Ascending aorta (tissue), 2 donors: ENCODE measurements at regions not wholly inside any gene's neighbourhood (a gene's known extent, or its start where the extent isn't known, plus 50 kb on each side); places are given as distances from the start of the nearest gene placed in this dataset.
"Not testable (repeated sequence)": the region's sequence is repeated elsewhere in the genome, so short reads cannot be mapped to it uniquely, and the experiment has no call there.

Experiments
- DNase-seq, 2 donors: peaks; one replicate each; pipeline ENCODE4 v3.0.0-alpha.2; 2019; ENCODE audit warnings: low spot score in 2 of 2
- H3K27ac ChIP-seq, 2 donors: fragments of 200-600 bp; sonication (generic); one replicate each; pipeline ENCODE4 v1.5.1; 2016 to 2017; ENCODE audit warnings: mild to moderate bottlenecking in 1 of 2
- H3K27me3 ChIP-seq: fragments of 200-600 bp; sonication (generic); one replicate; pipeline ENCODE4 v1.5.1; 2017
- H3K36me3 ChIP-seq, 2 donors: fragments of 200-600 bp; sonication (generic); one replicate each; pipeline ENCODE4 v1.5.1; 2016
- H3K4me1 ChIP-seq, 2 donors: fragments of 200-600 bp; sonication (generic); one replicate each; pipeline ENCODE4 v1.5.1; 2016 to 2017; ENCODE audit warnings: mild to moderate bottlenecking in 1 of 2
- H3K4me3 ChIP-seq, 2 donors: fragments of 200-600 bp; sonication (generic); one replicate each; pipeline ENCODE4 v1.5.1; 2016 to 2017; ENCODE audit warnings: mild to moderate bottlenecking in 1 of 2
- H3K9me3 ChIP-seq, 2 donors: fragments of 200-600 bp; sonication (generic); one replicate each; pipeline ENCODE4 v1.5.1; 2016
- CTCF ChIP-seq, 3 experiments: fragments of 200-600 bp in 2 of 3; fragments of 450-650 bp in 1 of 3; sonication (generic) in 2 of 3; IDR thresholded peaks; one replicate each; pipeline ENCODE4 v1.5.1; 2016 to 2019; ENCODE audit warnings: antibody characterized with exemption in 3 of 3, mild to moderate bottlenecking in 1 of 3, moderate library complexity in 1 of 3
- intact Hi-C: fragments of 100-400 bp; cut with DNase I; formaldehyde crosslinking; loops from one replicate; pipeline ENCODE4 v1.15.1; 2023

- intact Hi-C loops = no loop called here
- no peak overlapping the region for H3K27ac ChIP-seq
- no peak overlapping the region for H3K4me3 ChIP-seq
- H3K4me1 ChIP-seq = no peaks in the 10 kb centered on the region
- no peak for TF ChIP-seq CTCF (IDR thresholded peaks at IDR 0.05)
- H3K27me3 ChIP-seq = no peaks in the 10 kb centered on the region
- no peaks in the 10 kb centered on the region for H3K36me3 ChIP-seq
- no peak for DNase-seq
- H3K9me3 ChIP-seq = no peaks in the 10 kb centered on the region
Observed at GRCh38 chr2:52477166-52477565, 1290.4 kb upstream of the CHAC2 start.

GRCh38 chr2:52475590-52475989 lies 1292.0 kb upstream of the CHAC2 start:
- H3K27ac ChIP-seq = no peak overlapping the region
- no peaks in the 10 kb centered on the region for H3K27me3 ChIP-seq
- no peaks in the 10 kb centered on the region for H3K9me3 ChIP-seq
- DNase-seq = no peak
- H3K36me3 ChIP-seq = no peaks in the 10 kb centered on the region
- no peak for TF ChIP-seq CTCF (IDR thresholded peaks at IDR 0.05)
- H3K4me3 ChIP-seq = no peak overlapping the region
- no peaks in the 10 kb centered on the region for H3K4me1 ChIP-seq
- intact Hi-C loops = no loop called here

- DNase-seq = no peak
- no peak for TF ChIP-seq CTCF (IDR thresholded peaks at IDR 0.05)
- Histone ChIP-seq H3K27ac (no peak overlapping the region), H3K27me3 (no peaks in the 10 kb centered on the region), H3K4me1 (no peaks in the 10 kb centered on the region), H3K9me3 (no peaks in the 10 kb centered on the region), H3K4me3 (no peak overlapping the region), H3K36me3 (no peaks in the 10 kb centered on the region)
- intact Hi-C loops = no loop called here
Observed at GRCh38 chr2:52474091-52474490, 1293.5 kb upstream of the CHAC2 start.

GRCh38 chr2:52473526-52473925 lies 1294.1 kb upstream of the CHAC2 start:
- no peaks in the 10 kb centered on the region for H3K27me3 ChIP-seq

GRCh38 chr2:52470457-52470856 lies 1297.1 kb upstream of the CHAC2 start:
- intact Hi-C loops, H3K9me3 ChIP-seq, H3K4me3 ChIP-seq, H3K27me3 ChIP-seq, H3K27ac ChIP-seq, DNase-seq, H3K4me1 ChIP-seq, H3K36me3 ChIP-seq: not testable (repeated sequence)

More at GRCh38 chr2:52473526-52473925, 1294.1 kb upstream of the CHAC2 start:
- no peak for TF ChIP-seq CTCF (IDR thresholded peaks at IDR 0.05)
- intact Hi-C loops = no loop called here
- Histone ChIP-seq H3K27ac (no peak overlapping the region), H3K4me1 (no peaks in the 10 kb centered on the region), H3K36me3 (no peaks in the 10 kb centered on the region), H3K9me3 (no peaks in the 10 kb centered on the region), H3K4me3 (no peak overlapping the region)
- no peak for DNase-seq

GRCh38 chr2:52467189-52467588 lies 1300.4 kb upstream of the CHAC2 start:
- Histone ChIP-seq H3K4me3 (no peak overlapping the region), H3K27me3 (no peaks in the 10 kb centered on the region), H3K9me3 (no peaks in the 10 kb centered on the region), H3K27ac (no peak overlapping the region), H3K36me3 (no peaks in the 10 kb centered on the region), H3K4me1 (no peaks in the 10 kb centered on the region)
- DNase-seq = no peak
- intact Hi-C loops = no loop called here
- TF ChIP-seq CTCF (IDR thresholded peaks at IDR 0.05) = no peak
